ENCODE measurements at regions not wholly inside any gene's neighbourhood (a gene's known extent, or its start where the extent isn't known, plus 50 kb on each side); places are given as distances from the start of the nearest gene placed in this dataset.
A peak's percentile ranks its signal among the peaks of the same experiment; 100 is the strongest.

- WGBS (ENCODE audit: extremely low coverage, insufficient coverage, low lambda C conversion rate), result no CpG with 5 or more reads among the region's 2 CpGs
- no peaks in the 10 kb centered on the region for H3K4me1 ChIP-seq (ENCODE audit: control insufficient read depth, low read depth, low read length)
These were observed 146.4 kb downstream of the ACTR3B start for GRCh38 chr7:152905949-152906348.

DNA sequence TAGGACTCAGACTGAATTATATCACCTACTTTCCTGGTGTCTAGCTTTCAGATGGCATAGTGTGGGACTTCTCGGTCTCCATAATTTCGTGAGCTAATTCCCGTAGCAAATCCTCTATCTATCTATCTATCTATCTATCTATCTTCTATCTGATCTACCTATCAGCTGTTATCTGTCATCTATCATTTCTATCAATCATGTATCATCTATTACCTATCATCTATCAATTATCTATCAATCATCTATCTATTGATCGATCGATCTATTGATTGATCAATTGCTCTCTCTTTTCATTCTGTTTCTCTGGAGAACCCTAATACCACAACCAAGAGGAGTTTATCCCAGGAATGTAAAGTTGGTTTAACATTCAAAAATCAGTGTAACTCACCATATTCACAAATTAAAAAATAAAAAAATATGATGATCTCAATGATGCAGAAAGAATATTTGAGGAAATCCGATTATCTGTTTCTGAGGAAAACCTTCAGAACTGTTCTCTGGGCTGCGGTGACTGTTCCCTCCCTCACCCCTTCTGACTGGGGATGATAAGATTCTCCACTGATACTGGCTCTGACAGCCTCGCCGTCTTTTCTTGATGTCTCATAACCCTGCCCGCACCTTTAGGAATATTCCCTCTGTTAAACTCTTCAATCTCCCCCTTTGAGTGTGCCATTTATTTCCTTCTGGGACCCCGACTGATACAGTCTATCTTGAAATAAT, 147.7 kb downstream of the ACTR3B start:
- Histone ChIP-seq H3K18ac (ENCODE audit: low read length) (no peak overlapping the region), H3K27ac (ENCODE audit: low read depth, low read length) (no peak overlapping the region), H3K79me2 (ENCODE audit: control insufficient read depth, insufficient read depth, low read length) (no peaks in the 10 kb centered on the region), H4K8ac (ENCODE audit: low read depth, low read length) (no peak overlapping the region), H3K4ac (ENCODE audit: low read depth, low read length) (no peak overlapping the region), H3K79me1 (ENCODE audit: low read length) (no peaks in the 10 kb centered on the region), H3K23ac (ENCODE audit: low read length) (no peak overlapping the region), H3K56ac (ENCODE audit: low read length) (no peak overlapping the region), H3K36me3 (ENCODE audit: control insufficient read depth, insufficient read depth, low read length) (no peaks in the 10 kb centered on the region), H2AK5ac (ENCODE audit: low read length) (no peak overlapping the region), H3K4me2 (ENCODE audit: low read length) (no peak overlapping the region), H2BK120ac (ENCODE audit: low read depth, low read length) (no peak overlapping the region), H2BK15ac (replicated peaks; ENCODE audit: low read depth) (no peak overlapping the region), H4K5ac (ENCODE audit: low read length) (no peak overlapping the region), H3K4me1 (ENCODE audit: control insufficient read depth, low read depth, low read length) (no peaks in the 10 kb centered on the region), H3K4me3 (ENCODE audit: low read length) (no peak overlapping the region), H3K9ac (ENCODE audit: low read length) (no peak overlapping the region), H2BK5ac (ENCODE audit: low read length) (no peak overlapping the region), H3K27me3 (ENCODE audit: insufficient read depth, low read length, poor library complexity) (no peaks in the 10 kb centered on the region)
- DNase-seq, result no peak
- 100% methylated on average over 2 of the region's 11 CpGs for WGBS (ENCODE audit: extremely low coverage, insufficient coverage, low lambda C conversion rate)

More at GRCh38 chr7:152905949-152906348, 146.4 kb downstream of the ACTR3B start:
- no peaks in the 10 kb centered on the region for H3K27me3 ChIP-seq (ENCODE audit: insufficient read depth, low read length, poor library complexity)
- no peak overlapping the region for H4K8ac ChIP-seq (ENCODE audit: low read depth, low read length)
- no peak overlapping the region for H3K4me3 ChIP-seq (ENCODE audit: low read length)
- H3K23ac ChIP-seq (ENCODE audit: low read length), result no peak overlapping the region
- H3K9ac ChIP-seq (ENCODE audit: low read length), result no peak overlapping the region
- no peak overlapping the region for H2BK120ac ChIP-seq (ENCODE audit: low read depth, low read length)
- no peak overlapping the region for H2AK5ac ChIP-seq (ENCODE audit: low read length)
- no peak overlapping the region for H3K4me2 ChIP-seq (ENCODE audit: low read length)
- no peak overlapping the region for H3K27ac ChIP-seq (ENCODE audit: low read depth, low read length)
- no peaks in the 10 kb centered on the region for H3K79me2 ChIP-seq (ENCODE audit: control insufficient read depth, insufficient read depth, low read length)
- no peak for DNase-seq
- H3K18ac ChIP-seq (ENCODE audit: low read length), result no peak overlapping the region
- no peaks in the 10 kb centered on the region for H3K36me3 ChIP-seq (ENCODE audit: control insufficient read depth, insufficient read depth, low read length)
- no peak overlapping the region for H4K5ac ChIP-seq (ENCODE audit: low read length)
- no peak overlapping the region for H2BK5ac ChIP-seq (ENCODE audit: low read length)
- no peaks in the 10 kb centered on the region for H3K79me1 ChIP-seq (ENCODE audit: low read length)
- H2BK15ac ChIP-seq (replicated peaks; ENCODE audit: low read depth), result no peak overlapping the region
- H3K4ac ChIP-seq (ENCODE audit: low read depth, low read length), result no peak overlapping the region
- no peak overlapping the region for H3K56ac ChIP-seq (ENCODE audit: low read length)

DNA sequence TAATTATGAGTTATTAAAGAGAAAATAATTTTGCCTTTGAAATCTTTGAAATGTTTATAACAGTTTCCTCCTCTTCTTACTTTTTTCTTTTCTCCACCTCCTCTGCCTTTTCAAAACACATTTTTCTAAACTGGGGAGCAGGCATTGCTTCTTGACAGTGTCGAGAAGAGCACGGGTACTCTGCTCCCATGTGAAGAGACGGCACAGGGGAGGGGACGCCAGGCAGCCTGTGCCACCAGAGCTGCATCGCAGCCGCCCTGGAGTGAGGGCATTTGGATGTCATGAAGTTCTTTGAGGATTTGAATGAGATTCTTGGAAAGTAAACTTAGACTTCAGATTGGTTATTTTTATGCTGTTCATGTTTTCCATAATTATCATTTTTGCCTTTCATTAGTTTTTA, 149.7 kb downstream of the ACTR3B start:
- Histone ChIP-seq H3K4ac (ENCODE audit: low read depth, low read length) (no peak overlapping the region), H3K4me3 (ENCODE audit: low read length) (no peak overlapping the region), H3K4me1 (ENCODE audit: control insufficient read depth, low read depth, low read length) (no peaks in the 10 kb centered on the region), H3K27ac (ENCODE audit: low read depth, low read length) (no peak overlapping the region), H3K18ac (ENCODE audit: low read length) (no peak overlapping the region), H3K27me3 (ENCODE audit: insufficient read depth, low read length, poor library complexity) (no peaks in the 10 kb centered on the region), H3K79me2 (ENCODE audit: control insufficient read depth, insufficient read depth, low read length) (no peaks in the 10 kb centered on the region), H3K23ac (ENCODE audit: low read length) (no peak overlapping the region), H3K56ac (ENCODE audit: low read length) (no peak overlapping the region), H4K5ac (ENCODE audit: low read length) (no peak overlapping the region), H2BK120ac (ENCODE audit: low read depth, low read length) (no peak overlapping the region), H3K9ac (ENCODE audit: low read length) (no peak overlapping the region), H2AK5ac (ENCODE audit: low read length) (no peak overlapping the region), H4K8ac (ENCODE audit: low read depth, low read length) (no peak overlapping the region), H2BK15ac (replicated peaks; ENCODE audit: low read depth) (no peak overlapping the region), H3K36me3 (ENCODE audit: control insufficient read depth, insufficient read depth, low read length) (no peaks in the 10 kb centered on the region), H3K4me2 (ENCODE audit: low read length) (no peak overlapping the region), H3K79me1 (ENCODE audit: low read length) (no peaks in the 10 kb centered on the region), H2BK5ac (ENCODE audit: low read length) (no peak overlapping the region)
- no CpG with 5 or more reads among the region's 6 CpGs for WGBS (ENCODE audit: extremely low coverage, insufficient coverage, low lambda C conversion rate)
- no peak for DNase-seq

DNA sequence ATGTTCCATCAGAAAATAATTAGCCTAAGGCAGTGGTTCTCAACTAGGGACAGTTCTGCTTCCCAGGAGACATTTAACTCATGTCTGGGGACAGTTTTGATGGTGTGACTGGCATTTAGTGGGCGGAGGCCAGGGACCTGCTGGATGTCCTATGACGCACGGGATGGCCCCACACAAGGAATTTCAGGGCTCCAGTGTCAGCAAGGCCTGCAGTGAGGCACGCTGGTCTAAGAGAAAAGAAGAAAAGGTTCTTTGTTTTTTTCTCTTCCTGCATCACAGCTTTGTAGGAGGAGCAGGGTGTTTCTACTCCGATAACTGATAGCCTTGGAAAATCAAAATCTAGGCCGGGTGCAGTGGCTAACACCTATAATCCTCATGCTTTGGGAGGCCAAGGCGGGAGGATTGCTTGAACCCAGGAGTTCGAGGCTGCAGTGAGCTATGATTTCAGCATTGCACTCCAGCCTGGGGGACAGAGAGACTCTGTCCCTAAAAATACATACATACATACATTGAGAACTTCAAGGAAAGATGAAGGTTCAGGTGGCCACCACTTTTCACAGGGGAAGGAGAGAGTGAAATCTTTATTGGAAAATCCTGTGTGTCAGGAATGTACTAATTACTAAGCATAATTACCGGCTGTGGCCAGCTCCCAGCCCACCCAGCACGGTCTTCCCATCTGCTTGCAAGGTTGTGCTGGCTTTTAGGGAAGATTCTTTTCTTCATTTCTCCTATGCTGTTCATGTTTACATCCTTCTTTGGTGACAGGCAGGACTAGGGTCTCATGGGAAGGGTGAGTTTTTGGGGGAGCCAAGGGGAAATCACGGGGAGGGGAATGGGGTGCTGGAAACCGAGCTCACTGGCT, 150.4 kb downstream of the ACTR3B start:
- no CpG with 5 or more reads among the region's 12 CpGs for WGBS (ENCODE audit: extremely low coverage, insufficient coverage, low lambda C conversion rate)
- no peak overlapping the region for H2AK5ac ChIP-seq (ENCODE audit: low read length)
- no peak overlapping the region for H2BK5ac ChIP-seq (ENCODE audit: low read length)
- H3K4me2 ChIP-seq (ENCODE audit: low read length), result no peak overlapping the region
- H3K4me1 ChIP-seq (ENCODE audit: control insufficient read depth, low read depth, low read length), result no peaks in the 10 kb centered on the region
- no peaks in the 10 kb centered on the region for H3K79me2 ChIP-seq (ENCODE audit: control insufficient read depth, insufficient read depth, low read length)
- H3K4me3 ChIP-seq (ENCODE audit: low read length), result no peak overlapping the region
- DNase-seq, result peak; percentile 26
- no peak overlapping the region for H3K9ac ChIP-seq (ENCODE audit: low read length)
- no peak overlapping the region for H3K27ac ChIP-seq (ENCODE audit: low read depth, low read length)
- H4K8ac ChIP-seq (ENCODE audit: low read depth, low read length), result no peak overlapping the region
- H4K5ac ChIP-seq (ENCODE audit: low read length), result no peak overlapping the region
- H3K27me3 ChIP-seq (ENCODE audit: insufficient read depth, low read length, poor library complexity), result no peaks in the 10 kb centered on the region
- no peak overlapping the region for H2BK120ac ChIP-seq (ENCODE audit: low read depth, low read length)
- no peak overlapping the region for H3K23ac ChIP-seq (ENCODE audit: low read length)
- H2BK15ac ChIP-seq (replicated peaks; ENCODE audit: low read depth), result no peak overlapping the region
- no peak overlapping the region for H3K4ac ChIP-seq (ENCODE audit: low read depth, low read length)
- H3K18ac ChIP-seq (ENCODE audit: low read length), result no peak overlapping the region
- H3K79me1 ChIP-seq (ENCODE audit: low read length), result no peaks in the 10 kb centered on the region
- H3K36me3 ChIP-seq (ENCODE audit: control insufficient read depth, insufficient read depth, low read length), result no peaks in the 10 kb centered on the region
- H3K56ac ChIP-seq (ENCODE audit: low read length), result no peak overlapping the region

DNA sequence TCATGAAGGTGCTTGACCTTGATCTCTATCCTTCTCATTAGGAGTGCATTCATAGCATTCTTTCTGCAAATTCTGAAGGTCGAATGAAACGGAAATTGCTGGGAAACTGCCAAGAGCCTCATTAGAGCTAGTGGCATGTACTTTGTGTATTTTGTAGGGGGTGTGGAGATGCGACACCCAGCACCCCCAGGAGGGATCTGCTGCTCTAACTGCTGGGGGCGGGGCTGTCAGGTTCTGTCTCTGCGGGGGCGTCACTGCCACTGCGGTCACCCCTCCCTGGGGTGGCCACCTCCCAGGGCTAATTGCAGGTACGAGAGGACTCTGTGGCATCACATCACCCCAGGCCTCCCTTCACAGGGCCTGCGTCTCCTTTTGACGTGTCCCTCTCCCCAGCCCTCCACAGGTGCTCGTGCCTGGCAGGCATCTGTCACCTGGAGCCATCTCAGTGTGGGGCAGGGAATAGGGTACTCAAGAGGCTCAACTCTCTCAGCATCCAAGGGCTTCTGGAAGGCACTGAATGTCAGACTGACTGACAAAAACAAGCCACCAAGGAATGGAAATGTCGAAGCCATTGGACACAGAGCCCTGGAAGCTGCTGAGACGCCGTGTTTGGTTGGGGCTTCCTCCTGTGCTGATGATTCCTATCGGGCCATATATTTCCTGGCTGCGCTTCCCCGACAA, 151.1 kb downstream of the ACTR3B start:
- Histone ChIP-seq H3K36me3 (ENCODE audit: control insufficient read depth, insufficient read depth, low read length) (no peaks in the 10 kb centered on the region), H3K79me1 (ENCODE audit: low read length) (no peaks in the 10 kb centered on the region), H4K5ac (ENCODE audit: low read length) (no peak overlapping the region), H3K56ac (ENCODE audit: low read length) (no peak overlapping the region), H2BK15ac (replicated peaks; ENCODE audit: low read depth) (no peak overlapping the region), H2BK5ac (ENCODE audit: low read length) (no peak overlapping the region), H3K27ac (ENCODE audit: low read depth, low read length) (no peak overlapping the region), H2AK5ac (ENCODE audit: low read length) (no peak overlapping the region), H3K27me3 (ENCODE audit: insufficient read depth, low read length, poor library complexity) (no peaks in the 10 kb centered on the region), H3K9ac (ENCODE audit: low read length) (no peak overlapping the region), H3K79me2 (ENCODE audit: control insufficient read depth, insufficient read depth, low read length) (no peaks in the 10 kb centered on the region), H3K4ac (ENCODE audit: low read depth, low read length) (no peak overlapping the region), H3K4me2 (ENCODE audit: low read length) (no peak overlapping the region), H3K4me1 (ENCODE audit: control insufficient read depth, low read depth, low read length) (no peaks in the 10 kb centered on the region), H2BK120ac (ENCODE audit: low read depth, low read length) (no peak overlapping the region), H3K4me3 (ENCODE audit: low read length) (no peak overlapping the region), H4K8ac (ENCODE audit: low read depth, low read length) (no peak overlapping the region), H3K18ac (ENCODE audit: low read length) (no peak overlapping the region), H3K23ac (ENCODE audit: low read length) (no peak overlapping the region)
- WGBS (ENCODE audit: extremely low coverage, insufficient coverage, low lambda C conversion rate), result no CpG with 5 or more reads among the region's 17 CpGs
- peak; percentile 24 for DNase-seq

Measured in mesendoderm (in vitro differentiated cells).